GM04503 (cell line): ENCODE measurements at regions not wholly inside any gene's neighbourhood (a gene's known extent, or its start where the extent isn't known, plus 50 kb on each side); places are given as distances from the start of the nearest gene placed in this dataset.

ENCODE experiments used
- DNase-seq: peaks from one replicate; pipeline ENCODE4 v3.0.0-alpha.2; 2012; ENCODE audit warnings: low read depth

DNA sequence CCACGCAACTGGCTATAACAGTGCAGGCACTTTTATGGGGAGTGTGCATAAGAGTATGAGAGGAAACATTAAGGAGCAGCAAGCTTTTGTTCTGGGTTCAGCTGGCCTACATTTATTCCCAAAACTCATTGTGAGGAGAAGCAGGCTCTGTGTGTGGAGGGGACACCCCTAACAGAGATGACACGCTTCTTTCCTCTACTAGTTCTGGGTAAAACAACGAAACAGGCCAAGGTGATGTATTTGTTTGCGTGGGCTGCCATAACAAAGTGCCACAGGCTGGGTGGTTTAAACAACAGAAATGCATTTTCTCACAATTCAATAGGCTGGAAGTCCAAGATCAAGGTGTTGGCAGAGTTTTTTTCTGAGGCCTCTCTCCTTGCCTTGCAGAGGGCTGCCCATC lies 488.6 kb downstream of the MID1IP1 start:
- no peak for DNase-seq

DNA sequence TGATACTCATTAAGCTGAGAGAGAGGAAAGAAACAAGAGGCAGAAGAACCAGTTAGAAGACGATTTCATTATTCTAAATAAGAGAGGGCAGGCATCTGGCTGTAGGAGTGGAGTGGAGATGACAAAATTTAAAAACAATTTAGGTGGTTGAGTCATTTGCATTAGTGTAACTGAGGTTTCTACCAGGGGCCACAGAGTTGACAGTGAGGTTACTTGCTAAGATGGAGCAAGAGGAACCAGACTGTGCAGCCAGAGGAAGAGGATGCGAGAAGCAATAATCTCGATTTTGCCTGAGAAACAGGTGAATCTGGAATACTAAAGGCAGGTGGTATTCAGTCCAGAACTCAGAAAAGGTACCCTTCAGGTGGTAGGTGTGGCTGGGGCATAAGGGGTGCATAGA lies 491.9 kb downstream of the MID1IP1 start:
- no peak for DNase-seq

DNA sequence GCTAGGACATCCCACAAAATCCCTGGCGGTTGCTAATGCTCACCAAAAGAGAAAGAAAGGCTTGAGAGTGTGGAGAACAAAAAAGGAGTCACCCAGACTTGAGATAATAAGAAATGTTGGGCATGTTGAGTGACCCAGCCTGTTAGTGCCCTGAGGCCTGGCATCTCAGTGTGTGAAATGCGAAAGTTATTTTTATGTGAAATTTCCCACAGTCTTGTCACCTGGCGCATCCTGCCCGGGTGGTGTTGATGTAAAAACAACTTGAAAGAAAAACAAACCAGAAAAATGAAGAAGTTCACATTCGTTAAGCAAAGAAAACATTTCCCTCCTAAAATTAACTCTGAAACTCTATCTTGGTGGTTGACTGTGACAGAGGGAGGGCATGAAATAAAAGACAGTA lies 495.2 kb downstream of the MID1IP1 start:
- no peak for DNase-seq

DNA sequence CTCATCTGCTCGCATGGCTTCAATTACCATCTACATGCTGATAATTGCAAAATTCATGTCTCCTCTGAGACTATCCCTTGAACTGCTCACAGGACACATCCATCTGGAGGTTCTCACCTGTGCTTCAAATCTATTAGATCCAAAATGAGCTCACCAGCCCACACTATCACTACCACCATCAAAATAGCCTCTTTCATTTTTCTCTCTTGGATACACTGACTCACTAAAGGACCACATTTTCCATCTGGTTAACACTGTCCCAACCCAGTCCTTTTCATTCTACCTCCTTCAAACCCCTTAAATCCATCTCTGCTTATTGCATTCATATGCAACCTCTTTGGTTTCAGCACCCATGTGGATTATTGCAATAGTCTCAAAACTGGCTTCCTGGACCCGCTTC lies 497.6 kb downstream of the MID1IP1 start:
- DNase-seq, result no peak

DNA sequence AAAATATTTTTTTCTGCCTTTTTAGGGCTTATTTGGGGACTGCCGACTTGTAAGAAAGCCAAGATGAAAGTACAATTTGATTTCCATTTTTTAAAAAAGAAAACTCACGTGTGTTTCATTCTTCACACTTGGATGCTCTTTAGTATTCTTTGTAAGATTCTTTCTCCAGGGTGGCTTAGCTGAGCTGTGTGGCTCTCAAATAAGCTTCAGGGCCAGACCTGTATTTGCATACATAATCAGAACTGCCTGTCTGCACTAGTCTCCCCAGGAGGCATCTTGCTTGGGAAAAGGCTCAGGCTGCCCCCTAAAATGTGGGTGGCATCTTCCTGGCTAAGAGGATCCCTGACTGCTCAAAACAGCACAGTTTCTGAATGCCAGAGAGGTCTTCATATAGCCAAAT lies 498.4 kb downstream of the MID1IP1 start:
- no peak for DNase-seq

DNA sequence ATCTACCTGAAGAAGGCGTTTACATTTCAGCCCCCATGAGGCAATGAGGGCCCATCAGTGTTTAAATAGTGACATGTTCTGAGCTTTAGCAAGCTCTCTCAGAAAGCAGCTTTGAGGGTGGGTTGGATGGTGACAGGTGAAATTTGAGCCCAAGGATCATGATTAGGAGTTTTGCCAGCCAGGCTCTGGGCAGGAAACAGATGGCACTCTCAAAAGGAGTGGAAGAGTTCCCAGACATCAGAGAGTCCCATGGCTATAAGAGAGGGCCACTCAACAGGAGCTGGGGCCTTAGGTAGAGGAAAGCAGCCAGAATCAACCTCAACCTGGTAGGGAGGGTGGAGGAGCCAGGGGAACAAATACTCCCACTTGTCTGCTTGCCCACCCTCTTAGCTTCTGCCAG lies 499.8 kb downstream of the MID1IP1 start:
- no peak for DNase-seq

DNA sequence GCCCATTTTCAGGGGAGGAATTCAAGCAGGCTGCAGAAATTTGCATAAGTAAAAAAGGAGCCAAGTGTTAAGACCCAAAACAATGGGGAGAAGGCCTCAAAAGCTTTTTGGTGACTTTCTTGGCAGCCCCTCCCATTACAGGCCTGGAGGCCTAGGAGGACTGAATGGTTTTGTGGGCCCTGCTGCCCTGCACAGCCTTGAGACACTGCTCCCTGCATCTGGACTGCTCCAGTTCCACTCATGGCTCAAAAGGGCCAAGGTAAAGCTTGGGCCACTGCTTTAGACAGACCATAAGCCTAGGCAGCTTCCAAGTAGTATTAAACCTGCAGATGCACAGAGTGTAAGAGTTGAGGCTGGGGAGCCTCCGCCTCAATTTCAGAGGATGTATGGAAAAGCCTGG lies 501.6 kb downstream of the MID1IP1 start:
- DNase-seq, result no peak

DNA sequence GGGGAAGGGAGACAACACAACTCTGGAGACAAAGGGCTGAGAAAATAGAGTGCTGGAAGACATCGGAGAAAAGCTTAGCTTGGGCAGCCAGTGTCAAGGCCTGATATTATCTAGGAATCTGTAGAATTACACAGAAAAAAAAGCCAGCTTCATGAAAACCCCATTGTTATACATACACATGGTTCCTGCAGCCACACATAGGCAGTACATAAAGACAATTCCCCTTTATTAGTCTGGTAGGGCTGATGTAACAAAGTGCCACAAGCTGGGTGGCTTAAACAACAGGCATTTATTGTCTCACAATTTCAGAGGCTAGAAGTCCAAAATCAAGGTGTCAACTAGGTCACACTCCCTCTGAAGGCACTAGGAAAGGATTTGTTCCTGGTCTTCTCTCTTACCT lies 503.5 kb downstream of the MID1IP1 start:
- DNase-seq, result no peak

DNA sequence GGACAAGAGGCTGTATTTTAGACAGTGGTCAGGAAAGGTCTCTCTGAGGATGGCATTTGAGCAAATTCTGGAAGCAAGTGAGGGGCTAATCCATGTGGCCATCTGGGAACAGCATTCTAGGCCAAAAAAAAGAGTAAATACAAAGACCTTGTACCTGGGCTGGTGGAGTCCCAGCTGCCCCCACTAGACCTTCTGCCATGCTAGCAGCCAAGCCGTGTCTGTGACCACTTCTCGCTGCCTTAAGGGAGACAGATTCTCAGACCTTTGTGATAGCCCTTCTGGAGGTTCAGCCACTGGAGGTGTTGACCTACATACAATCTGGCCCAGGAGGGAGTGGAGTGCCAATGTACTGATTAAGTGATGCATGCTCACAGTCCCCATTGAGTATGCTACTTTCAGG lies 506.2 kb downstream of the MID1IP1 start:
- DNase-seq, result no peak

DNA sequence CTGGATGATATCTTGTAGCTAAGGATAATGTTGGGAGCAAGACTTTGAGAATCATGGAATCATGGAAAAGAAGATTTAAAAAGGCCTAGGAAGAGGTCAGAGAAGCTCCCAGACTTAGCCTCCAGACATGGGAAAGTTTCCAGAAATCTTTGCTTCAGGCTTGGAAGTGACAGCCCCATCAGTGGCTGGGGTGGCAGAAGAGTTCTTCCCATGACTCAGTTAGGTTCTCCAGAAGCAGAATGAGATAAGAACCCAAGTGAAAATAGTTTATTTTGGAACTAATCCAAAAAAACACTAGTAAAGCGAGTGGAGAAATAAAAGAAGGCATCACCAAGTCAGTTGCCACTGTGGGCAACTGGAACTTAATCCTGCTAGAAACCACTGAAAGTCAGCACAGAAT lies 506.9 kb downstream of the MID1IP1 start:
- DNase-seq, result no peak

DNA sequence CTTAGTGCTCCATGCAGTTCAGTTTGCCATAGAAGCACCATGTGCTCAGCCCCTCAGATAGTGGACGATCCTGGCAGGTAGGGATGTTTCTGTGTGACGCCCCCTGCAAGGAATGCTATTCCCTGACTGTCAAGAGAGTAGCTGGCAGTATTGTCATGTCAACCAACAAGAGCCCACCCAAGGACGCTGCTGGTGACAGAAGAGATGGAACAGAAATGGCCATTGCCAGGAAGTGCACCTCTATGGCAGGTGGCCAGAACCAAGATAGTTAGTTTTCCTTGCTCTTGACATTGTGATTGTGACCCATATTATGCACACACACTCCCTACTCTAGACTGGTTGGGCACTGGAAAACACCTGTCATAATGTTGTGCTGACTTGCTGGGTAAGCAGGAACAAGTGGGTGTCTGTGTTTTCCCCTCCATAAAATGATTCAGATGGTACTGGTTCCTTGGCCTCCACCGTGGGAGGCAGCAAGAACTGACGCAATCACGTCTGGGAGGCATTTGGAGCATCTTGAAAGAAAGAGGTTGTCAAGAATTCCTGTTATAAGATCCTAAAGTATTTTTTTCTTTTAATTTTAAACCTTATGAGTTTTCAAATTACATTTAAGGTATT lies 507.9 kb downstream of the MID1IP1 start:
- no peak for DNase-seq

DNA sequence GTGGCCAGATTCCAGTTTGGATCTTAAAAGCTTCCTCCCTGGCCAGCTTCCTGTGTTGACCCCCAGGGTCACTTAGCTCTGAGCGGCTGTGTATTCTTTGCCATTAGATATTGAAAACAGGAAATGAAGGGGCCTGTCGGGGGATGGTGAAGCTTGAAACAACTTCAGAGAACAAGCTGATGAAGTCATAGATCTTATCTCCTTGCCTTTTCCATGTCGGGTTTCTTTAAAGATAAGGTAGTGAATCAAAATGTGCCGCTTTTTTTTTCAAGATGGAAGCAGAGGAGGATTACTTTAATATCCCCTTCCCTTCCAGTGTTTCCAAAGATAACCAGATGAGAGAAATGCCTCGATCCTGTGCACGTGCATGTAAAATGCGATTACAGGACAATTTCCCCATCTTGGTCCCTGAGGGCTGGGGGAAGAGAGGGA lies 508.5 kb downstream of the MID1IP1 start:
- no peak for DNase-seq

DNA sequence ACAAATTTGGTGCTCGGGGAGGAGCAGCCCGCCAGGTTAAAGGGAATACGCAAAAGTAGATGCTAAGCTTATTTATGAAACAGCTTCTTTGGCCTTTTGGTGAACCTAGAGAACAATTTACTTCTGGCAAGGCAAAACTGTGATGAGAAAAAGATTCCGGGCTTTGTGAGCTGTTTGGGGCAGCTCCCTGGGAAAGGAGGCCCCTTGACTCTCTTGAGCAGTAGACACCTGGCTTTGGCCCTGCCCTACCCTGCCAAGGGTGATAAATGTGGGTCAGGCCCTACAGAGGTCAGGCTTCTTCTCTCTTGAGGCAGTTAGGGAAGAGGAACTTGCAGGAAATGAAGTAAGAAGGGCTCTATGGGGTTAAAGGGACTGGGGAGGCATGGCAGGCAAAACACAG lies 509.6 kb downstream of the MID1IP1 start:
- DNase-seq, result no peak

DNA sequence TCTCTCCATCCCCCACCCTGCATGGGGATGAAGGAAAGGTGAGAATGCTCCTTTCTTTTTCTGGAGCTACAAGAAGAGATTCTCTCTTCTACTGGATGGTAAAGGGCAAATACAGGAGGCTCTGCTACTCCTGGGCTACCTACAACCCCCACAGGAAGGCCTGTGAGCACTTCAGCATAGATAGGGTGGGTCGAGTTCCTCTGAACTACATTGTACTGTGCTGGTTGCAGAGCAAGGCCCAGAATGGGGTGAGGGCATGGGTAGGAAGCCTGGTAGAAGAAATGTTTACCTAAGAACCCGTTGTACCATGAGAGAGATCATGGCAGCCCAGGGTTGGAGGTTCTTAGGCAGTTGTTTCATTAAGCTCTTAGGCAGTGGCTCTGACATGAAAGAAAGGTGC lies 510.4 kb downstream of the MID1IP1 start:
- DNase-seq, result no peak

DNA sequence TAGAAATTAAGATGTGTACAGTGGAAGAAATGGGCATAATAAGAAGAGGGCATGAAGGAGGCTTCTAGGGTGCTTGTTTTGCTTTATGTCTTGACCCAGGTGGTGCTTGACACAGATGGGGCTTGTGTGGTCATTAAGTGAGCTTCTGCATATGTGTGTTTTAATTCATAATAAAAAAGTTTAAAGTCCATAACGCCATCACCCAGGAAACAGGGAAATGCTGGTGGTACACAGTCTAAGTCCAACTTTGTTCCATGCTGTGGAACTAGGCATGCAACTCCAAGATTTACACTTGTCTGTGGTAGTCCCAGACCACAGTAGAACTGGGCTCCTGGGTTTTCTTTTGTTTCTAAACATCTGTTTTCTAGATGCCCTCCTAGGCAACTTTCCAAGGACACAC lies 511.9 kb downstream of the MID1IP1 start:
- DNase-seq, result no peak

DNA sequence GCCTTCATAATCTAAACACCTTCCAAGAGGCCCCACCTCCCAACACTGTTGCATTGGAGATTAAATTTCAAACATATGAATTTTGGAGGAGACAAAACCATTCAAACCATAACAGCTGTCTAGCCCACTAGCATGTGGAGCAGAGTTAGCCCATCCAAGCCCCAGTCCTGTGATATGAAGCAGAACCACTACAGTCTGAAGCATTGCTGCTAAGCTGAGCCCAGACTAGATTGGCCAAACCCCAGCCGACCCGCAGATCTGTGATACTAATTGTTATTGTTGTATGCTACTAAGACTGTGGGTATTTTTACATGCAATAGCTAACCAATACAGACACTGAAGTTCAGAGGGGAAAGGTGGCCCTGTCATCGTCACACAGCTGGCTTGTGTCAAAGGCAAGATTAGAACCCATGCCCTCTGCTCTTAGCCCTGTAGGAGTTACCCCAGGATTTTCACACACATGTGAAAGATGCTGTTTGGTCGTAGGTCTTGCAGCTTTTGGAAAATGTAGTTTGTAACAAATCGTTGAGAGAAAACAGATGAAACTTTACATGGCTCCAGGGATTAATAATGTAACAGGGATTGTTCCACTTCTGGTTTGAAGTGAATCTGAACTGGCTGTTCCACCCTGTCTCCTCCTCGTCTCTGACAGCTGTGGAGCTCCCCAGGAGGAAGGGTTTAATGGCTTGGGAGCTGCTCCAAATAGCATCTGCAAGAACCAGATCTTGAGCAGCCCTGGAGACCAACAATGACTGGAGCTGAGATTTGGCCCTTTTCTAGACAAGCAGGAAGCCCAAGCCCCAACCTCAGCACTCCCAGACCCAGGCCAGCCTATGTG lies 517.5 kb downstream of the MID1IP1 start:
- no peak for DNase-seq

DNA sequence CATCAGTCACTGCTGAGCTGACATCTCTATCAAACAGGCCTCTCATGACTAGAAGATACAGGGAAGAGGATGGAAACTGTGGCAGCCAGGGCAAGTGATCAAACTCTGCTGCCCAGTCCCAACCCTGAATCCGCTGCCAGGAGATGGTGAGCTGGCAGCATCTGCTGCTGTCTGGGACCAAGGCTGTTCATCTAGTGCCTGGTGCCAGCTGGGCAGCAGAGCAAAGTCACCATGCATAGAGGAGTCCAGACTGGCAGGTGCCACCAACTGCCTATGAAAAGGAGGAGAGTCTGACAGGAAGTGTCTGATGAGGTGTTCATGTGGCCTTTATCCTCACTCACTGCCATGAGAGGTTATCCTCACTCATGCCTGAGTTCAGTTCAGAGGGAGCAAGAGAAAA lies 518.9 kb downstream of the MID1IP1 start:
- DNase-seq, result no peak

DNA sequence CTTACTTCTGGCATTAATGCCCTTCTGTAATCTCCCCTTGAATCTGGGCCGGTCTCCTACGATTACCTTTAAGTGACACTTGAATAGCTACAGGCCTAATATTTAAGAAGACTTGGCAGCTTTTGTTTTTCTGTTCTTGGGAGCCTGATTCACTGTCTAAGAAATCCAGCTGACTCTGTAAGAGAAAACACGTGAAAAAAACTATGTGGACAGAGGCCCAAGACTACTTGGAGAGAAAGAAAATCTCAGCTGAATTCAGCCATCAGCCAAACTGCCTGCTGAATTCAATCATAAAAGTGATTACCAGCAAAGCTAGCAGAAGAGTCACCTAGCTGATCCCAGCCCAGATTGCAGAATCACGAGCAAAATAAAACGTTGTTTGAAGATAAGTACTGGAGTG lies 521.2 kb downstream of the MID1IP1 start:
- DNase-seq, result no peak

DNA sequence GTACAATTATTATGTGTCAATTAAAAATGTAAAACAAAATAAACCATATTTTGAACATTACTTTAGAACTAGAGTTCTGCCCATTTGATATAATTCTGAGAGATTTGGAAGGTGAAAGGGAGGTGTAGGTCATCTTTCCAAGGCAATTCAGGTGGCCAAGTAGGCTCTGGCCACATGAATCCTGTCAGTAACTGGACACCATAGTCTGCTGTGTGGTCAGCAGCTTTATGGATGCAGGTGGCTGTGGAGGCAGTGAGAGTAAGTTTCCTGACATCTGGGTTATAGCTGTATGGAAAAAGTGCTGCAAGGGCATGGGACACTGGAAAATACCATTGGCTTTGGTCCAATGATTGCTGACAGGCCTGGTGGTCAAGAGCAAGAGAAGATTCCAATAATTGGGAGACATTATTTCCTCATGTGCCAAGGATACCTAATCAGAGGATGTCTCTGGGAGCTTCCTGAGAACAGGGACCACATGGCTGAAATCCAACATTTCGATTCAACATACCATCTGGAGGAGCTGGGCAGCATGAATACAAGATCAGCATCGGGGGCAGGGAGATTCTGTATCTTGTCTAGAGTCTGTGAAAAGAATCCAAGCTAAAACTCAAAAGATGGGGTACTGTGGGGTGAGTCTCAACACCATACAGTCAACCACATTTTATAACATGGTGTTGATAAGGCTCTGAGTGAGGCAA lies 523.1 kb downstream of the MID1IP1 start:
- DNase-seq, result no peak

DNA sequence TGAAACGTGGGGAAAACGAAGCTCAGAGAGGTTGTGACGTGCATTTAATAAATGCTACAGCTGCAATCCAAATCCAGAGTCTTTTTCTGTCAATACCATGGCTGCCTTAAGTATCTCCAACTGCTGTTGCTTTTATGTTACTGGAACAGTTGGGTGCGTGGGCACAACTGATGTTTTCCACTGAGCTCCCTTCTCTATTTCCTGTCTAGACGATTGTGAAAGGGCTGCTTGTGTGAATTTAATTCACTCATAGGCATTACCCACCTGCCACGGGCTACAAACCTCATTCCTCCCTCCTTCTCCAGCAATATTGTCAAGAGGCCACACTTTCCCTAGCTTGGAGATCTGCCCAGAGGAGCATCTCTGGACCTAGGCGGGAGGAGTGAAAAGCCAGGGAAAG lies 526.0 kb downstream of the MID1IP1 start:
- DNase-seq, result no peak

DNA sequence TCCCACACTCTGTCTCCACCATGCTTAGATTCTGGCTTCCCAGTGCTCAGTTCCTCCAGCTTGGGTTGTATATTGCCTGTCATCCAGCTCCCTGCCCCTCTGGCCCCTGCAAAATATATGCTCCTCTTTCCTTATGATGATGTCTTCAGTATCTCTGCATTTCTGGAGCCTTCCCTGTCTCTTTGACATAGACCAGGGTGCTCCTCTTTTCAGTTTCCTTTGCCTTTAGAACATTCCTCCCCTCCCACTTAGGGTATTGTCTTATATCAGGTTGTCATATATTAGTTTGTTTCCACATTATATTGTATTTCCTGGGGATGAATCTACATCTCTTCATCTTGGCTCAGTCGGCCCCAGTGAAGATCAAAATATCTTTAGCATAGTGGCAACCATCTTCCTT lies 526.4 kb downstream of the MID1IP1 start:
- no peak for DNase-seq

DNA sequence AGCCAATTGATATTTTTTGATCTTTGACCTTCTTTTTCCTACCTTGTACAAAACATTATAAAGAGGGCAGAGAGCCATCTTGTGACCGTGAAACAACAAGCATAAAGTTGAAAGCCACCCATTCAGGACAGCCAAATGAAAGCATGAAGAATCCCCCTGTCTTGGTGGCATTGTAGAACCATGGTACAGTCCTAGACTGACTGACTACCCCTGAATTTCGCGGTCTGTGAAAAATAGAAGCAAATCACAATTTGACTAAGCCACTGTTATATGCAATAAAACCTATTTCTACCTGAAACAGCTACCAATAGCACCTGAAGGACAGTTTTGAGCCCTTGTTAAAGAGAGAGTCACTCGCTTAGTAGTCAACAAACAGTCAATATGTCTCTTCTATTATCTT lies 527.4 kb downstream of the MID1IP1 start:
- DNase-seq, result no peak

DNA sequence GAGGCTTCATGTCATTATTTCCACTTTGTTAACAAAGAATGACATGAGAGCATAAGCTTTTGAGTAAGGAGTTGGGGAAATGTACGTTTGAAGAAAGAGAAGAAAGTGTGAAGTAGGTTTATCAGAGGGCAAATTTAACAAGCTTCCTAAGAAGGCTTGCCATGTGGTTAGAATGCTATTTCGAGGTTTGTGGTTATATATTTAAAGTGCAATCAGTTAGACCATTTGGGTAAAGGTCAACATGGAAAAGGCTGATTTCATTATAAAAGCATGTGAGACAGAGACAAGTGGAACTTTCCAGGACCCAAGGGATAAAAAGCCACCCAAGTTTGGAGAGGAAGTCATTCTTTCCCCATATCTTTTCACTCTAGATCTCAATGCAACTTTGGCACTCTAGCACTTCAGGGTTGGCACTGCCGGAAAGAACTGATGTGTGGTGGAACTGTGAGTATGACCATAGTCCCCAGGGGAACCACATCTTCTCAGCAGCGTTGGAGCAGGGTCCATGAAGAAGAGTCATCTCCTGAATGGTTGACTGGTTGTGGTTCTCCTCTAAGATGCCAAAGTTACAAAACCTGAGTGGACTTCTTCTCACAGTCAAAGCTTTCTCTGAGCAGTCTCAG lies 529.9 kb downstream of the MID1IP1 start:
- DNase-seq, result no peak
